ENCODE measurements at regions not wholly inside any gene's neighbourhood (a gene's known extent, or its start where the extent isn't known, plus 50 kb on each side); places are given as distances from the start of the nearest gene placed in this dataset.

DNA sequence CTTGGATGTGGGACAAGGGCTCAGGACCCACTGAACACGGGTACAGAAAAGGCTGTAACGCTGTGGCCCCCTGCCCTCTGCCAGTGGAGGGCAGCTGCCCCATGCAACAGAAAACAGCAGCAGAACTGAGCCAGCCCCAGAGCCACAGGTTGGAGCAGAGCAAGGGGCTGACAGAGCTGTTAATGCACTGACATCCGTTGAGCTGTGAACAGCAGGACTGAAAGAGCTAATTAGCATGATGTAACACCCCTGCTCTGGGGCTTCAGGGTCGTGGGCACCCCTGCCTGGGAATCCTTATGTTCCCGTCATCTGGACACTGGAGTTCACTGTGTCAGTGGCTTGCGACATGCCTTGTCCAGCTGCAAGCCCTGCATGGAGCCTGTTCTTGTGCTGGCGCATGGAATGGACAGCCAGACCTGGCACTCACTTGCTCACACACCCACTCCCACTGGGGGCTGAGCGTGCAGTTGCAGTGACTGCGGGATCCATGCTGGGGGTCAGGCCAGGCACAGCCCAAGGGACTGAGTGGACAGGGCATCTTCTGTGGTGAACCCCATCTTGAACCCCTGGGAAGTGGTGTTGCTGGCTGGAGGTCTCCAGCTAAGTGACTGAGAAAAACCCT lies 293.7 kb downstream of the DNAJB9 start:
- Histone ChIP-seq H3K27me3 (ENCODE audit: control insufficient read depth in 4 of 4, insufficient read depth in 4 of 4, low read length in 3 of 4) (no peaks in the 10 kb centered on the region), H3K4me3 (ENCODE audit: low read depth in 1 of 3, low read length in 3 of 3) (peak overlapping the region in 1 of 3 donors; percentile 26), H3K27ac (ENCODE audit: low read depth in 1 of 2, low read length in 2 of 2) (no peak overlapping the region), H3K9ac (ENCODE audit: low read depth in 1 of 2, low read length in 2 of 2) (no peak overlapping the region), H3K9me3 (ENCODE audit: control insufficient read depth in 4 of 4, low read length in 3 of 4) (peaks cover 0 to 19% (median 7%) of the 10 kb centered on the region in 4 donors), H3K36me3 (ENCODE audit: control insufficient read depth in 4 of 4, insufficient read depth in 3 of 4, low read depth in 1 of 4, low read length in 3 of 4) (no peaks in the 10 kb centered on the region), H3K4me1 (ENCODE audit: control insufficient read depth in 4 of 4, insufficient read depth in 4 of 4, low read length in 3 of 4) (no peaks in the 10 kb centered on the region)
- DNase-seq (ENCODE audit: low spot score), result no peak
- WGBS, result 84% methylated on average over 9 of the region's 9 CpGs
- no peak for TF ChIP-seq YY1 (IDR thresholded peaks at IDR 0.05)
- TF ChIP-seq NR2F2 (IDR thresholded peaks at IDR 0.05), result no peak
- no peak for TF ChIP-seq TAF1 (conservative IDR thresholded peaks at IDR 0.05)
- no peak for TF ChIP-seq FOXA1 (IDR thresholded peaks at IDR 0.05)
- TF ChIP-seq RAD21 (IDR thresholded peaks at IDR 0.05), result no peak
- TF ChIP-seq, protein P1, sequence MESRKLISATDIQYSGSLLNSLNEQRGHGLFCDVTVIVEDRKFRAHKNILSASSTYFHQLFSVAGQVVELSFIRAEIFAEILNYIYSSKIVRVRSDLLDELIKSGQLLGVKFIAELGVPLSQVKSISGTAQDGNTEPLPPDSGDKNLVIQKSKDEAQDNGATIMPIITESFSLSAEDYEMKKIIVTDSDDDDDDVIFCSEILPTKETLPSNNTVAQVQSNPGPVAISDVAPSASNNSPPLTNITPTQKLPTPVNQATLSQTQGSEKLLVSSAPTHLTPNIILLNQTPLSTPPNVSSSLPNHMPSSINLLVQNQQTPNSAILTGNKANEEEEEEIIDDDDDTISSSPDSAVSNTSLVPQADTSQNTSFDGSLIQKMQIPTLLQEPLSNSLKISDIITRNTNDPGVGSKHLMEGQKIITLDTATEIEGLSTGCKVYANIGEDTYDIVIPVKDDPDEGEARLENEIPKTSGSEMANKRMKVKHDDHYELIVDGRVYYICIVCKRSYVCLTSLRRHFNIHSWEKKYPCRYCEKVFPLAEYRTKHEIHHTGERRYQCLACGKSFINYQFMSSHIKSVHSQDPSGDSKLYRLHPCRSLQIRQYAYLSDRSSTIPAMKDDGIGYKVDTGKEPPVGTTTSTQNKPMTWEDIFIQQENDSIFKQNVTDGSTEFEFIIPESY (IDR thresholded peaks at IDR 0.05), result no peak
- no peak for TF ChIP-seq JUND (IDR thresholded peaks at IDR 0.05)
- TF ChIP-seq HNF4A (conservative IDR thresholded peaks at IDR 0.05), result no peak
- TF ChIP-seq, protein P2, sequence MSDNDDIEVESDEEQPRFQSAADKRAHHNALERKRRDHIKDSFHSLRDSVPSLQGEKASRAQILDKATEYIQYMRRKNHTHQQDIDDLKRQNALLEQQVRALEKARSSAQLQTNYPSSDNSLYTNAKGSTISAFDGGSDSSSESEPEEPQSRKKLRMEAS (IDR thresholded peaks at IDR 0.05), result no peak
- no peak for TF ChIP-seq SP1 (IDR thresholded peaks at IDR 0.05)
- TF ChIP-seq, protein P3, sequence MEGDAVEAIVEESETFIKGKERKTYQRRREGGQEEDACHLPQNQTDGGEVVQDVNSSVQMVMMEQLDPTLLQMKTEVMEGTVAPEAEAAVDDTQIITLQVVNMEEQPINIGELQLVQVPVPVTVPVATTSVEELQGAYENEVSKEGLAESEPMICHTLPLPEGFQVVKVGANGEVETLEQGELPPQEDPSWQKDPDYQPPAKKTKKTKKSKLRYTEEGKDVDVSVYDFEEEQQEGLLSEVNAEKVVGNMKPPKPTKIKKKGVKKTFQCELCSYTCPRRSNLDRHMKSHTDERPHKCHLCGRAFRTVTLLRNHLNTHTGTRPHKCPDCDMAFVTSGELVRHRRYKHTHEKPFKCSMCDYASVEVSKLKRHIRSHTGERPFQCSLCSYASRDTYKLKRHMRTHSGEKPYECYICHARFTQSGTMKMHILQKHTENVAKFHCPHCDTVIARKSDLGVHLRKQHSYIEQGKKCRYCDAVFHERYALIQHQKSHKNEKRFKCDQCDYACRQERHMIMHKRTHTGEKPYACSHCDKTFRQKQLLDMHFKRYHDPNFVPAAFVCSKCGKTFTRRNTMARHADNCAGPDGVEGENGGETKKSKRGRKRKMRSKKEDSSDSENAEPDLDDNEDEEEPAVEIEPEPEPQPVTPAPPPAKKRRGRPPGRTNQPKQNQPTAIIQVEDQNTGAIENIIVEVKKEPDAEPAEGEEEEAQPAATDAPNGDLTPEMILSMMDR (IDR thresholded peaks at IDR 0.05; ENCODE audit: low read depth, low read length, missing input control), result no peak
- TF ChIP-seq, protein P4, sequence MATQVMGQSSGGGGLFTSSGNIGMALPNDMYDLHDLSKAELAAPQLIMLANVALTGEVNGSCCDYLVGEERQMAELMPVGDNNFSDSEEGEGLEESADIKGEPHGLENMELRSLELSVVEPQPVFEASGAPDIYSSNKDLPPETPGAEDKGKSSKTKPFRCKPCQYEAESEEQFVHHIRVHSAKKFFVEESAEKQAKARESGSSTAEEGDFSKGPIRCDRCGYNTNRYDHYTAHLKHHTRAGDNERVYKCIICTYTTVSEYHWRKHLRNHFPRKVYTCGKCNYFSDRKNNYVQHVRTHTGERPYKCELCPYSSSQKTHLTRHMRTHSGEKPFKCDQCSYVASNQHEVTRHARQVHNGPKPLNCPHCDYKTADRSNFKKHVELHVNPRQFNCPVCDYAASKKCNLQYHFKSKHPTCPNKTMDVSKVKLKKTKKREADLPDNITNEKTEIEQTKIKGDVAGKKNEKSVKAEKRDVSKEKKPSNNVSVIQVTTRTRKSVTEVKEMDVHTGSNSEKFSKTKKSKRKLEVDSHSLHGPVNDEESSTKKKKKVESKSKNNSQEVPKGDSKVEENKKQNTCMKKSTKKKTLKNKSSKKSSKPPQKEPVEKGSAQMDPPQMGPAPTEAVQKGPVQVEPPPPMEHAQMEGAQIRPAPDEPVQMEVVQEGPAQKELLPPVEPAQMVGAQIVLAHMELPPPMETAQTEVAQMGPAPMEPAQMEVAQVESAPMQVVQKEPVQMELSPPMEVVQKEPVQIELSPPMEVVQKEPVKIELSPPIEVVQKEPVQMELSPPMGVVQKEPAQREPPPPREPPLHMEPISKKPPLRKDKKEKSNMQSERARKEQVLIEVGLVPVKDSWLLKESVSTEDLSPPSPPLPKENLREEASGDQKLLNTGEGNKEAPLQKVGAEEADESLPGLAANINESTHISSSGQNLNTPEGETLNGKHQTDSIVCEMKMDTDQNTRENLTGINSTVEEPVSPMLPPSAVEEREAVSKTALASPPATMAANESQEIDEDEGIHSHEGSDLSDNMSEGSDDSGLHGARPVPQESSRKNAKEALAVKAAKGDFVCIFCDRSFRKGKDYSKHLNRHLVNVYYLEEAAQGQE (IDR thresholded peaks at IDR 0.05), result no peak

DNA sequence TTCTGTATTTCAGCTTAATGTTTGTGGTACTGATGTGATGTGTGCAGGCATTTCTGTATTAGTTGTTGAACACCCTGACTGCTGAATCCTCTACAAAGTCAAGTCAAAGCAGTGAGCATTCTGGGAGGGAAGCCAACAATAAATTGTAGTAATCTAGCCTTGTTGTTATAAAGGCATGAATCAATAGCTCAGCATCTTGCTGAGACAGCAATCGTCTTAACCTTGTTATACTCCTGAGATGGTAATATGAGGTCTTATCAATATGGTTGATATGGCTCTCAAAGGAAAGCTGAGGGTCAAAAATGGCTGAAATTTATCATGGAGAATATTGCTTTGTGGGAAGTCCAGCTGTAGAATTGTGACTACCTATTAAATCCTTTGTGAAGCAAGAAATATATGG lies 299.4 kb downstream of the DNAJB9 start:
- 42% methylated on average over 1 of the region's 1 CpG for WGBS
- Histone ChIP-seq H3K27ac (ENCODE audit: low read depth in 1 of 2, low read length in 2 of 2) (no peak overlapping the region), H3K9me3 (ENCODE audit: control insufficient read depth in 4 of 4, low read length in 3 of 4) (peaks cover 0 to 5% (median 3%) of the 10 kb centered on the region in 4 donors), H3K9ac (ENCODE audit: low read depth in 1 of 2, low read length in 2 of 2) (no peak overlapping the region), H3K27me3 (ENCODE audit: control insufficient read depth in 4 of 4, insufficient read depth in 4 of 4, low read length in 3 of 4) (no peaks in the 10 kb centered on the region), H3K4me1 (ENCODE audit: control insufficient read depth in 4 of 4, insufficient read depth in 4 of 4, low read length in 3 of 4) (no peaks in the 10 kb centered on the region), H3K36me3 (ENCODE audit: control insufficient read depth in 4 of 4, insufficient read depth in 3 of 4, low read depth in 1 of 4, low read length in 3 of 4) (no peaks in the 10 kb centered on the region), H3K4me3 (ENCODE audit: low read depth in 1 of 3, low read length in 3 of 3) (no peak overlapping the region)
- TF ChIP-seq, protein P5, sequence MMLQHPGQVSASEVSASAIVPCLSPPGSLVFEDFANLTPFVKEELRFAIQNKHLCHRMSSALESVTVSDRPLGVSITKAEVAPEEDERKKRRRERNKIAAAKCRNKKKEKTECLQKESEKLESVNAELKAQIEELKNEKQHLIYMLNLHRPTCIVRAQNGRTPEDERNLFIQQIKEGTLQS (IDR thresholded peaks at IDR 0.05), result no peak
- TF ChIP-seq RXRA (IDR thresholded peaks at IDR 0.05), result no peak
- TF ChIP-seq, protein P4 (IDR thresholded peaks at IDR 0.05), result no peak
- TF ChIP-seq, protein P3 (IDR thresholded peaks at IDR 0.05; ENCODE audit: low read depth, low read length, missing input control), result no peak
- TF ChIP-seq, protein P2 (IDR thresholded peaks at IDR 0.05), result no peak
- no peak for TF ChIP-seq GABPA (IDR thresholded peaks at IDR 0.05 in 1 of 2, conservative IDR thresholded peaks at IDR 0.05 in 1 of 2)
- TF ChIP-seq JUND (IDR thresholded peaks at IDR 0.05), result no peak
- no peak for DNase-seq (ENCODE audit: low spot score)

Measured in liver (tissue), 8 donors.